DMS53 treated with DMSO at 0.1 percent for 48 hours (cell line): ENCODE measurements at regions not wholly inside any gene's neighbourhood (a gene's known extent, or its start where the extent isn't known, plus 50 kb on each side); places are given as distances from the start of the nearest gene placed in this dataset.
"Not testable (repeated sequence)": the region's sequence is repeated elsewhere in the genome, so short reads cannot be mapped to it uniquely, and the experiment has no call there.

Source experiments
- DNase-seq: peaks from one replicate; lab custom pipeline; 2025; ENCODE audit not compliant: unreplicated experiment; lab: John Stamatoyannopoulos, UW

- peak; percentile 24 for DNase-seq
Measured at GRCh38 chr10:16116404-16117304, 256.3 kb upstream of the MINDY3 start.

- DNase-seq, result no peak
Measured at GRCh38 chr10:16117305-16117695, 257.0 kb upstream of the MINDY3 start.

DNA sequence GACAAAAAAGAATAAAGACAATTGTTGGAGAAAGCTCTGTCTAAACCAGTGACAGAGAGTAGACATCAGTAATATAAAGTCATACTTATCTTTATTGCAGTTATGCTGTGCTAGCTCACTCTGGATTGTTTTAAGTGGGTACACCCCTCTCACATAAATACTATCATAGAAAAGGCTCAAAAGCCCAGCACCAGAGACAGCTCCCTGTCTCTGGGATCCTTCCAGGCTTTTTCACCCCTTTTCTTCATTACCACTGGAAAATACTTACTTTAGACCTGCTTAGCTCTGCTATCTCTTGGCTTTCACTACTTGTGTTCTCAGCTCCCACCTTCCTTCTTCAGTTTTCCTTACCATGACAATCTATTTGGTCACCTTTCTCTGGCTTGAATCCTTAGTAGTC is 259.1 kb upstream of the MINDY3 start:
- no peak for DNase-seq

- no peak for DNase-seq
Measured at GRCh38 chr10:16120563-16120962, 260.3 kb upstream of the MINDY3 start.

DNA sequence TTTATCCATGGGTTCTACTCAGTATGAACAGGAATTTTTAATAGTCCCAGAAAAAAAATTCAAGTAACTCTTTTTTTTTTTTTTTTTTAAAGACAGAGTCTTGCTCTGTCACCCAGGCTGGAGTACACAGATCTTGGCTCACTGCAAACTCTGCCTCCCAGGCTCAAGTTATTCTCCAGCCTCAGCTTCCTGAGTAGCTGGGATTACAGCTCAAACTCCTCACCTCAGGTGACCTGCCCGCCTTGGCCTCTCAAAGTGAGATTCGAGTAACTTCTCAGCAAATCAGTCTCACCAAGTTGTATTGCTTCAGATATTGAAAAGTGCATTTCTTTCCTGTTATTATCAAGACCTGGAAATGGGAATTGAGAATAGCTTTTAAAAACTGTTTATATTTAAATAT is 281.2 kb upstream of the MINDY3 start:
- no peak for DNase-seq

- DNase-seq, result no peak
Measured at GRCh38 chr10:16146993-16147392, 286.7 kb upstream of the MINDY3 start.

DNA sequence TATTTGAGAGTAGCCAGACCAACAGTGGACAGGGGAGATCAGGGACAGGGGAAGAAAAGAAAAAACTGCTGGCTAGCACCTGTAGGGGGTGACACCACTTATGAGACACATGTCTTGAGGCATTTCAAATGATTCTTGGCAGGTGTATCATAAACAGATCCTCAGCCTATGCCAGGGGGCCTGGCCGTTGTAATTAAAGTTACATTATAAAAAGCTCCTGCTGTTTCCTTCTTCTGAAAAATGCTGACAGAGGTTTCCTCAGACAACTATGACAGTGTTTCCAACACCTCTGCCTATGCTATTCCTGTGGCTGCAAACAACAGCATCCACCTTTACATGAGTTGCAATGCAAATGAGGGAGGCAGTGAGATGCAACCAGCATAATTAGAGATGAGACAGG is 281.0 kb upstream of the PTER start:
- DNase-seq, result no peak

- DNase-seq, result no peak
Measured at GRCh38 chr10:16156681-16157080, 280.1 kb upstream of the PTER start.

DNA sequence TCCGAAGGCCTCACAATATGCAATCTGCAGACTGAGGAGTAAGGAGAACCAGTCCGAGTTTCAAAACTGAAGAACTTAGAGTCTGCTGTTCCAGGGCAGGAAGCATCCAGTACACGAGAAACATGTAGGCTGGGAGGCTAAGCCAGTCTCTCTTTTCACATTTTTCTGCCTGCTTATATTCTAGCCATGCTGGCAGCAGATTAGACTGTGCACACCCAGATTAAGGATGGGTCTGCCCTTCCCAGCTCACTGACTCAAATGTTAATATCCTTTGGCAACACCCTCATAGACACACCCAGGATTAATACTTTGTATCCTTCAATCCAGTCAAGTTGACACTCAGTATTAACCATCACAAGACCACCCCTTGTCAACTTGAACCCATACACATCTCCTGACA is 271.7 kb upstream of the PTER start:
- not testable (repeated sequence) for DNase-seq

DNA sequence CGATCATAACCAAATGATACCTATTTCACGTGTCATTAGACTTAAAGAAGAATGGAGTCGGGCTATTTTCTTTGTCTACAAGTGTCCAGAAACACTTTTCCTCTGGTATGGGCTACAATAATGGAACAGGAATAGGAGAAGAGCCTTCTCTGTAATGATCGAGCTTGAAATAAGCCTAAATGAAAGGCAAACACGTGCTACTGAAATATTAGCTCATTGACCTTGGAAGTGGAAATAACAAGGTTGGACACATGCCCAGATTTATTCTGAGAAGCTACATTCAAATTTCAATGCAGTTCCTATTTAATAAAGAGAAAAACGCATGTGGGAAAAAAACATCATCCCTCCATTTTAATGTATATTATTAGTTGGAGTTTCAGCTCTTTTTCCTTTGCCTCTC is 254.7 kb upstream of the PTER start:
- no peak for DNase-seq

- DNase-seq, result no peak
Measured at GRCh38 chr10:16182688-16183087, 254.1 kb upstream of the PTER start.

DNA sequence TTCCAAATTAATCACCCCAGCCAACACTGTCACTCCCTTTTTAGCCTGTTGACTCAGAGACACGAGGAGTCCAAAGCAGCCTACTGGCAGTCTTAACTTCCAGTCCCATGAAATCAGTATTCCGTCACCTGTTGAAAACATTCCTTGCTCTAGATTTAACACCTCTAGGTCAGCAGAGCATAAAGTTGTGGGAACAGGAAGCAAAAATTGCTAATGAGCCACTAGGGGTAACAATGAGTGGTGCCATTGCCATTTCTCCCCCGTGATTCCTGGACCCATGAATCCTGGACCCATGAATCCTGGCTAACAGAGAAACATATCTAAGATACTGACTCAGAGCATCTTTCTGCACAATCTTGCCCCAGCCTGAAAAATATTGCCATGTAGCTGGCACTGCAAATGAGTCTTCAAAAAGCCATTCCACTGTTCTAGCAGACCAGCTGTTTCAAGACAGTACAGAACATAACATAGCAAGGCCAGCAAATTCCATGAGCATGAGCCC is 252.7 kb upstream of the PTER start:
- DNase-seq, result no peak

DNA sequence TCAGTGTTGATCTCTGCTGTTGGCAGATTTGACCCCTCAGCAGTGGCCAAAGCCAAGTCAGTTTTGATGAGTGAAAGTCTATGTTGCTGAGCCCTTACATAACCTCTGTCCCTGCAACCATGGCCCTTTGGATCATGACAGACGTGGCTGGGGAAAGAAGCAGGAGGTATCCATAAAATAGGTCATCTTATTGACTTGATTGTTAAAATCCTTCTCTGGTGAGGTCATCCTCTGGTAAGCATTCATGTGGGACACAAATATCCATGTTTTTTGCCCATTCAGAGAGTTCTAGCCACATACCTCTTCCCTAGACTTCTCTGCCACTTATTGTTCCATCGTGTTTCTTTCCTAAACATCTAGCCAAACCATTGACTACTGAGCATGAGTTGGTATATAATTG is 251.9 kb upstream of the PTER start:
- DNase-seq, result no peak

DNA sequence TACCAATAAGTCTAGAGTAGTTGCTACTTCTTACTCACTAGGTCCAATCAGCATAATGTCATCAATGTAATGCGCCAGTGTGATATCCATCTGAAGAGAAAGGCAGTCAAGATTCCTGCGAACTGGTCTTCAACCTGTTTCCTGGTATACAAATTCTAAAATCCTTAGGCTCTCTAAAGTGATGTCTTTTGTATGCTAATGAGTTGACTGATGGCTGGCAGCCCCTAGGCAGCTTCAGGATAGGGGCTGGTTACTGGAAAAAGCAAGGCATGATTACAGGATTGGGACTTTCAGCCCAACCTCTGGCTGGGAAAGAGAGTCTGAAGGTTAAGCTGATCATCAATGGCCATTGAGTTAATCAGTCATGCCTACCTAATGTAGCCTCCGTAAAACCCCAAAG is 250.2 kb upstream of the PTER start:
- DNase-seq, result no peak

GRCh38 chr10:16187161-16187560 is 249.6 kb upstream of the PTER start:
- no peak for DNase-seq

GRCh38 chr10:16192337-16192736 is 244.5 kb upstream of the PTER start:
- no peak for DNase-seq

- DNase-seq, result no peak
Measured at GRCh38 chr10:16193241-16193640, 243.6 kb upstream of the PTER start.

- no peak for DNase-seq
Measured at GRCh38 chr10:16195178-16195769, 241.5 kb upstream of the PTER start.

- DNase-seq, result no peak
Measured at GRCh38 chr10:16195894-16196293, 240.9 kb upstream of the PTER start.

- no peak for DNase-seq
Measured at GRCh38 chr10:16199216-16199615, 237.6 kb upstream of the PTER start.

GRCh38 chr10:16223618-16224017 is 213.2 kb upstream of the PTER start:
- DNase-seq, result not testable (repeated sequence)

- DNase-seq, result no peak
Measured at GRCh38 chr10:16227674-16228073, 209.1 kb upstream of the PTER start.
